IPS-NIHi11 (cell line): ENCODE measurements at regions not wholly inside any gene's neighbourhood (a gene's known extent, or its start where the extent isn't known, plus 50 kb on each side); places are given as distances from the start of the nearest gene placed in this dataset.

Source experiments
- DNase-seq: peaks from one replicate; pipeline ENCODE4 v3.0.0; 2012; ENCODE audit warnings: mixed read lengths, low spot score

GRCh38 chr2:66691031-66691965, 256.4 kb downstream of the MEIS1 start:
- no peak for DNase-seq

- DNase-seq, result no peak
Measured at GRCh38 chr2:66692521-66693054, 257.7 kb downstream of the MEIS1 start.

- no peak for DNase-seq
Measured at GRCh38 chr2:66693076-66693965, 258.4 kb downstream of the MEIS1 start.

- no peak for DNase-seq
Measured at GRCh38 chr2:66694087-66694860, 259.3 kb downstream of the MEIS1 start.

GRCh38 chr2:66695226-66695735, 260.4 kb downstream of the MEIS1 start:
- DNase-seq, result no peak

- DNase-seq, result no peak
Measured at GRCh38 chr2:66696374-66696773, 261.4 kb downstream of the MEIS1 start.

GRCh38 chr2:66696886-66697285, 262.0 kb downstream of the MEIS1 start:
- DNase-seq, result no peak

GRCh38 chr2:66697366-66697765, 262.4 kb downstream of the MEIS1 start:
- DNase-seq, result no peak

- no peak for DNase-seq
Measured at GRCh38 chr2:66698091-66698490, 263.2 kb downstream of the MEIS1 start.

- DNase-seq, result no peak
Measured at GRCh38 chr2:66698576-66699239, 263.8 kb downstream of the MEIS1 start.

GRCh38 chr2:66699416-66699792, 264.5 kb downstream of the MEIS1 start:
- DNase-seq, result no peak

GRCh38 chr2:66699793-66700676, 265.1 kb downstream of the MEIS1 start:
- DNase-seq, result peak; percentile 29

- no peak for DNase-seq
Measured at GRCh38 chr2:66700677-66701066, 265.7 kb downstream of the MEIS1 start.

GRCh38 chr2:66701251-66701650, 266.3 kb downstream of the MEIS1 start:
- no peak for DNase-seq

GRCh38 chr2:66701656-66702055, 266.7 kb downstream of the MEIS1 start:
- DNase-seq, result no peak

- DNase-seq, result no peak
Measured at GRCh38 chr2:66702301-66702700, 267.4 kb downstream of the MEIS1 start.

GRCh38 chr2:66704786-66705185, 269.9 kb downstream of the MEIS1 start:
- DNase-seq, result no peak

- DNase-seq, result no peak
Measured at GRCh38 chr2:66714610-66715009, 279.7 kb downstream of the MEIS1 start.

- DNase-seq, result no peak
Measured at GRCh38 chr2:66717218-66717905, 282.4 kb downstream of the MEIS1 start.
